Mucosa of descending colon (tissue), 3 donors: ENCODE measurements at regions not wholly inside any gene's neighbourhood (a gene's known extent, or its start where the extent isn't known, plus 50 kb on each side); places are given as distances from the start of the nearest gene placed in this dataset.

Source experiments
- ATAC-seq: fragments of 200-7000 bp; cut with Tn5 transposase; one replicate; pipeline ENCODE4 v1.9.1; 2020; ENCODE audit warnings: mild to moderate bottlenecking, moderate library complexity
- DNase-seq, 3 donors: peaks; one replicate each; pipeline ENCODE4 v3.0.0-alpha.2; 2020
- H3K36me3 ChIP-seq: fragments of 200-600 bp; one replicate; pipeline ENCODE4 v1.8.0; 2021; ENCODE audit warnings: low read depth, mild to moderate bottlenecking
- H3K4me1 ChIP-seq: fragments of 200-600 bp; one replicate; pipeline ENCODE4 v1.8.0; 2021; ENCODE audit warnings: low read depth, mild to moderate bottlenecking
- H3K4me3 ChIP-seq: fragments of 200-600 bp; one replicate; pipeline ENCODE4 v1.8.0; 2021; ENCODE audit warnings: mild to moderate bottlenecking
- H3K9me3 ChIP-seq: fragments of 200-600 bp; one replicate; pipeline ENCODE4 v1.8.0; 2021; ENCODE audit warnings: mild to moderate bottlenecking
- CTCF ChIP-seq: fragments of 200-600 bp; IDR thresholded peaks from one replicate; pipeline ENCODE4 v1.8.0; 2022; ENCODE audit warnings: antibody characterized with exemption, mild to moderate bottlenecking
- intact Hi-C, 2 donors: fragments of 100-400 bp; cut with DNase I in 1 of 2; cut with micrococcal nuclease in 1 of 2; formaldehyde crosslinking; loops; one replicate each; pipeline versions ENCODE4 v1.11.0 to v1.11.1; 2022; cut with DNase I, micrococcal nuclease
- donor health status: DM: no; HTN: no; CAD: no; lungs with moderate emphysema.
- donor health status: DM: no; HTN: no; CAD: no.
- donor health status: DM: no; HTN: yes; CAD: no.

GRCh38 chr1:173295391-173295790 is 88.3 kb upstream of the TNFSF4 start:
- TF ChIP-seq CTCF: no peak
- no peak for DNase-seq
- intact Hi-C loops: no loop called here
- H3K9me3 ChIP-seq: no peaks in the 10 kb centered on the region
- no peaks in the 10 kb centered on the region for H3K36me3 ChIP-seq
- no peaks in the 10 kb centered on the region for H3K4me1 ChIP-seq
- ATAC-seq: no peak
- no peak overlapping the region for H3K4me3 ChIP-seq

- no peak for TF ChIP-seq CTCF
- no peaks in the 10 kb centered on the region for H3K9me3 ChIP-seq
- ATAC-seq: no peak
- no peak overlapping the region for H3K4me3 ChIP-seq
- intact Hi-C loops: no loop called here
- DNase-seq: no peak
- no peaks in the 10 kb centered on the region for H3K4me1 ChIP-seq
- no peaks in the 10 kb centered on the region for H3K36me3 ChIP-seq
These were observed 88.9 kb upstream of the TNFSF4 start for GRCh38 chr1:173295995-173296394.

GRCh38 chr1:173297798-173298391 is 90.8 kb upstream of the TNFSF4 start:
- H3K4me3 ChIP-seq: no peak overlapping the region
- intact Hi-C loops: no loop called here
- DNase-seq (no peak), ATAC-seq (no peak)
- no peaks in the 10 kb centered on the region for H3K36me3 ChIP-seq
- no peak for TF ChIP-seq CTCF
- H3K9me3 ChIP-seq: no peaks in the 10 kb centered on the region
- no peaks in the 10 kb centered on the region for H3K4me1 ChIP-seq

- ATAC-seq: no peak
These were observed 93.2 kb upstream of the TNFSF4 start for GRCh38 chr1:173300061-173301044.

GRCh38 chr1:173301507-173301906 is 94.4 kb upstream of the TNFSF4 start:
- no peaks in the 10 kb centered on the region for H3K9me3 ChIP-seq
- DNase-seq (no peak), ATAC-seq (no peak)
- intact Hi-C loops: no loop called here
- H3K4me1 ChIP-seq: no peaks in the 10 kb centered on the region
- no peaks in the 10 kb centered on the region for H3K36me3 ChIP-seq
- no peak for TF ChIP-seq CTCF
- no peak overlapping the region for H3K4me3 ChIP-seq

More at GRCh38 chr1:173300061-173301044, 93.2 kb upstream of the TNFSF4 start:
- DNase-seq: no peak
- no peaks in the 10 kb centered on the region for H3K36me3 ChIP-seq
- H3K4me3 ChIP-seq: no peak overlapping the region
- no peaks in the 10 kb centered on the region for H3K4me1 ChIP-seq
- TF ChIP-seq CTCF: no peak
- intact Hi-C loops: no loop called here
- no peaks in the 10 kb centered on the region for H3K9me3 ChIP-seq
